SJSA1 (cell line): ENCODE measurements at regions not wholly inside any gene's neighbourhood (a gene's known extent, or its start where the extent isn't known, plus 50 kb on each side); places are given as distances from the start of the nearest gene placed in this dataset.

Experiments used
- DNase-seq, 2 experiments: peaks; one replicate each; pipeline ENCODE4 v3.0.0-alpha.2; 2015 to 2020; ENCODE audit warnings: low spot score in 2 of 2, low read depth in 1 of 2
- H3K27ac ChIP-seq: fragments of 250-450 bp; sonication (Bioruptor Pico); 2 replicates; pipeline ENCODE4 v1.5.1; 2020; ENCODE audit warnings: mild to moderate bottlenecking, moderate library complexity
- H3K27me3 ChIP-seq: fragments of 250-450 bp; sonication (Bioruptor Pico); replicated peaks from 2 replicates; pipeline ENCODE4 v1.5.1; 2020; ENCODE audit warnings: mild to moderate bottlenecking, moderate library complexity
- H3K36me3 ChIP-seq: fragments of 250-450 bp; sonication (Bioruptor Pico); 2 replicates; pipeline ENCODE4 v1.5.1; 2020; ENCODE audit warnings: mild to moderate bottlenecking
- H3K4me1 ChIP-seq: fragments of 250-450 bp; sonication (Bioruptor Pico); replicated peaks from 2 replicates; pipeline ENCODE4 v1.6.1; 2021; ENCODE audit warnings: mild to moderate bottlenecking
- H3K4me3 ChIP-seq: fragments of 250-450 bp; sonication (Bioruptor Pico); 2 replicates; pipeline ENCODE4 v1.5.1; 2020; ENCODE audit warnings: mild to moderate bottlenecking
- H3K9me3 ChIP-seq: fragments of 250-450 bp; sonication (Bioruptor Pico); replicated peaks from 2 replicates; pipeline ENCODE4 v1.5.1; 2020; ENCODE audit warnings: mild to moderate bottlenecking

DNA sequence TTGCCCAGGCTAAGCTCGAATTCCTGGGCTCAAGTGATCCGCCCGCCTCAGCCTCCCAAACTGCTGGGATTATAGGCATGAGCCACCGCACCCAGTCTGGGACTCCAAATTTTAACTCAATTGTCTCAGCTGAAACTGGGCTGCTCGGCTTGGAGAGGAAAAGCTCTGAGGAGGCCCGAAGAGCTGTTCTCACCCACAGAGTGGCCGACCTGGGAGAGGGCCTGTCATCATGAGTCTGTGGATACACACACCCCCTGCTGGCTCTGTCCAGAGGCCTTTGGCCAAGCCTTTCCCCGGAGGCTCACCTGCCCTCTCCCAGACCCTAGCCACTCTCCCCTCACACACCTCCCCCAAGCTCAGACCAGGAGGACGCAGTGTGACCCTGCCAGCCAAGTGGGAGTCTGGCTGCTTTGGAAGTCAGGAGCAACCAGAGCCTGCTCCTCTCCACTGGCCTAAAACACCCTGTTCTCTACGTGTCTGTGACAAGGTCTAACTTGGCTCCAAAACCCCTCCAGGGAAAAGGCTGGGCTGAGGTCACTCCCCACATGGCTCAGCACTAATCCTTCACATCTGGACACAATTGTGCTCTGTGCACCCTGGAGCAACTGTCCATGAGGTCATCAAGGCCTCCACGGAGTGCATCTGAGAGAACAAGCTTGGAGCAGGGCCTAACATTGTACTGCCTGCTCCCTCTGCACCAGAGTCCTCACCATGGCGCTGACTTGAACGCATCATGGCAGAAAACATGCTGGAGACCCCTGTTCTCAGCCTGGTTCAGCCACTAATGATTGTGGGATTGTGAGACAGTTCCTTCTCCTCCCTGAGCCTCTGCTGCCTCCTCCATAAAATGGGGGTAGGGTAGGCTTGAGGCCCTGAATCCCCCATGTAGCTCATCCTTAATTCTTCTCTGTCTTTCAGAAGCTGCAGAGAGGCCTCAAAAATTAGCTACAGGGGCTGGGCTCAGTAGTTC, 49.9 kb upstream of the RAB6C start:
- DNase-seq: peak; percentile 62 to 71
- Histone ChIP-seq H3K27me3 (no peaks in the 10 kb centered on the region), H3K4me3 (no peak overlapping the region), H3K9me3 (no peaks in the 10 kb centered on the region), H3K27ac (peak overlapping the region; percentile 13; the same call in 1 of the 2 replicates), H3K4me1 (peaks cover 19% of the 10 kb centered on the region), H3K36me3 (no peaks in the 10 kb centered on the region)
